Hepatocyte (in vitro differentiated cells): ENCODE measurements at regions not wholly inside any gene's neighbourhood (a gene's known extent, or its start where the extent isn't known, plus 50 kb on each side); places are given as distances from the start of the nearest gene placed in this dataset.

Source experiments
- EZH2 ChIP-seq: fragments of 200-600 bp; sonication (generic); IDR thresholded peaks from 2 replicates; pipeline ENCODE4 v1.6.1; 2016; ENCODE audit warnings: antibody characterized with exemption, mild to moderate bottlenecking, borderline replicate concordance
- TF ChIP-seq, protein P1 (sequence below): fragments of 200-600 bp; sonication (generic); IDR thresholded peaks from 2 replicates; pipeline ENCODE4 v1.5.1; 2016; ENCODE audit warnings: antibody characterized with exemption, mild to moderate bottlenecking; ENCODE audit not compliant: poor library complexity

DNA sequence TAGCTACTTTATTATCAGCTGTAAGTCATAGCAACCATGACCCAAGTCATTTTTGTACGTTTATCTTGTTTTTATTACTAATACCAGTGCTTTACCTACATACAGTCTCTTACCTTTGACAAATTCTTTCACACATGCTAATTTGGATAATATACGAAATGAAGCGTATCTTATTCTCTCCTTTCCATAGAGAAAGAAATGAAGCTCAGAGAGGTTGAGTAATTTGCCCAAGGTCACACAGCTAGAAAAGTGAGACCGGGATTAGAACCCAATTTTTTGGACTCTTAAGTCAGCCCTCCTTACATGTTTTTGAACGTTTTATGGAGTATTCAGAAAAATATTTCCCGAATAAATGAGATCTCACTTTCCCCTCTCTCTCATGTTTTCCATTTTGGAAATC lies 52.6 kb downstream of the OLIG1 start:
- TF ChIP-seq, protein P1, sequence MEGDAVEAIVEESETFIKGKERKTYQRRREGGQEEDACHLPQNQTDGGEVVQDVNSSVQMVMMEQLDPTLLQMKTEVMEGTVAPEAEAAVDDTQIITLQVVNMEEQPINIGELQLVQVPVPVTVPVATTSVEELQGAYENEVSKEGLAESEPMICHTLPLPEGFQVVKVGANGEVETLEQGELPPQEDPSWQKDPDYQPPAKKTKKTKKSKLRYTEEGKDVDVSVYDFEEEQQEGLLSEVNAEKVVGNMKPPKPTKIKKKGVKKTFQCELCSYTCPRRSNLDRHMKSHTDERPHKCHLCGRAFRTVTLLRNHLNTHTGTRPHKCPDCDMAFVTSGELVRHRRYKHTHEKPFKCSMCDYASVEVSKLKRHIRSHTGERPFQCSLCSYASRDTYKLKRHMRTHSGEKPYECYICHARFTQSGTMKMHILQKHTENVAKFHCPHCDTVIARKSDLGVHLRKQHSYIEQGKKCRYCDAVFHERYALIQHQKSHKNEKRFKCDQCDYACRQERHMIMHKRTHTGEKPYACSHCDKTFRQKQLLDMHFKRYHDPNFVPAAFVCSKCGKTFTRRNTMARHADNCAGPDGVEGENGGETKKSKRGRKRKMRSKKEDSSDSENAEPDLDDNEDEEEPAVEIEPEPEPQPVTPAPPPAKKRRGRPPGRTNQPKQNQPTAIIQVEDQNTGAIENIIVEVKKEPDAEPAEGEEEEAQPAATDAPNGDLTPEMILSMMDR: no peak
- TF ChIP-seq EZH2: no peak
